Endodermal cell (in vitro differentiated cells): ENCODE measurements at regions not wholly inside any gene's neighbourhood (a gene's known extent, or its start where the extent isn't known, plus 50 kb on each side); places are given as distances from the start of the nearest gene placed in this dataset.

ENCODE experiments used
- DNase-seq: peaks from one replicate; pipeline ENCODE4 v3.0.0-alpha.2; 2017
- H3K27ac ChIP-seq: 2 replicates; pipeline ENCODE4 v1.5.1; 2013; ENCODE audit warnings: mild to moderate bottlenecking, low read depth, low read length, moderate library complexity
- H3K27me3 ChIP-seq: 2 replicates; pipeline ENCODE4 v1.6.1; 2013; ENCODE audit warnings: mild to moderate bottlenecking, low read length, moderate library complexity; ENCODE audit not compliant: insufficient read depth, control insufficient read depth, poor library complexity, severe bottlenecking
- H3K36me3 ChIP-seq: 2 replicates; pipeline ENCODE4 v1.7.0; 2013; ENCODE audit warnings: mild to moderate bottlenecking, low read length, moderate library complexity; ENCODE audit not compliant: control insufficient read depth, insufficient read depth
- H3K4me1 ChIP-seq: one replicate; pipeline ENCODE4 v1.7.0; 2013; ENCODE audit warnings: low read length; ENCODE audit not compliant: control insufficient read depth, insufficient read depth
- H3K4me3 ChIP-seq: 2 replicates; pipeline ENCODE4 v1.5.1; 2013; ENCODE audit warnings: mild to moderate bottlenecking, low read length, moderate library complexity
- H3K9ac ChIP-seq: 2 replicates; pipeline ENCODE4 v1.6.1; 2013; ENCODE audit warnings: mild to moderate bottlenecking, low read length, moderate library complexity; ENCODE audit not compliant: poor library complexity, severe bottlenecking; ENCODE audit errors: extremely low read depth
- H3K9me3 ChIP-seq: 2 replicates; pipeline ENCODE4 v1.6.1; 2013; ENCODE audit warnings: mild to moderate bottlenecking, low read length, moderate library complexity; ENCODE audit not compliant: control insufficient read depth
- H3K27ac Mint-ChIP-seq: 2 replicates; pipeline ENCODE4 v1.8.0; 2020; ENCODE audit warnings: mixed read lengths
- H3K27me3 Mint-ChIP-seq: 2 replicates; pipeline ENCODE4 v1.8.0; 2021; ENCODE audit warnings: mild to moderate bottlenecking, mixed read lengths; ENCODE audit not compliant: insufficient read depth
- H3K36me3 Mint-ChIP-seq: 2 replicates; pipeline ENCODE4 v1.8.0; 2020; ENCODE audit warnings: low read depth, mixed read lengths
- H3K4me1 Mint-ChIP-seq: 2 replicates; pipeline ENCODE4 v1.8.0; 2020; ENCODE audit warnings: mixed read lengths
- H3K4me3 Mint-ChIP-seq: 2 replicates; pipeline ENCODE4 v1.8.0; 2020; ENCODE audit warnings: mild to moderate bottlenecking, moderate library complexity, mixed read lengths
- H3K9me3 Mint-ChIP-seq: 2 replicates; pipeline ENCODE4 v1.8.0; 2020; ENCODE audit warnings: mild to moderate bottlenecking, mixed read lengths
- WGBS, 2 experiments: methylation state at CpG; one replicate each; pipeline versions ENCODE4 v1.1.5 to v1.1.7; 2013; ENCODE audit warnings: missing lambda C conversion rate in 2 of 2, mixed read lengths in 1 of 2; ENCODE audit not compliant: insufficient coverage in 1 of 2, insufficient read length in 1 of 2; 5-methylcytosine and 5-hydroxymethylcytosine counted together
- TF ChIP-seq, protein P1 (sequence below): fragments of 200-600 bp; sonication (generic); conservative IDR thresholded peaks from 2 replicates; pipeline ENCODE4 v1.5.0; 2021; ENCODE audit warnings: antibody characterized with exemption, mild to moderate bottlenecking

DNA sequence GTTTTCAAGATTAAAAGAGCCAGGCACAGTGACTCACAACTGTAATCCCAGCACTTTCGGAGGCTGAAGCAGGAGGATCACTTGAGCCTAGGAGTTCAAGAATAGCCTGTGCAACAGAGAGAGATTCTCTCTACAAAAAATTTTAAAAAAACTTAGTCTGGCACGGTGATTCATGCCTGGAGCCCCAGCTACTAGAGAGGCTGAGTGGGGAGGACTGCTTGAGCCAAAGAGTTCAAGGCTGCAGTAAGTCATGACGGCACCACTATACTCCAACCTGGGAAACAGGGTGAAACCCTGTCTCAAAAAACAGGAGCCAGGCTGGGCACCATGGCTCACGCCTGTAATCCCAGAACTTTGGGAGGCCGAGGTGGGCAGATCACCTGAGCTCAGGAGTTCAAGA is 86.6 kb upstream of the KCTD7 start:
- TF ChIP-seq, protein P1, sequence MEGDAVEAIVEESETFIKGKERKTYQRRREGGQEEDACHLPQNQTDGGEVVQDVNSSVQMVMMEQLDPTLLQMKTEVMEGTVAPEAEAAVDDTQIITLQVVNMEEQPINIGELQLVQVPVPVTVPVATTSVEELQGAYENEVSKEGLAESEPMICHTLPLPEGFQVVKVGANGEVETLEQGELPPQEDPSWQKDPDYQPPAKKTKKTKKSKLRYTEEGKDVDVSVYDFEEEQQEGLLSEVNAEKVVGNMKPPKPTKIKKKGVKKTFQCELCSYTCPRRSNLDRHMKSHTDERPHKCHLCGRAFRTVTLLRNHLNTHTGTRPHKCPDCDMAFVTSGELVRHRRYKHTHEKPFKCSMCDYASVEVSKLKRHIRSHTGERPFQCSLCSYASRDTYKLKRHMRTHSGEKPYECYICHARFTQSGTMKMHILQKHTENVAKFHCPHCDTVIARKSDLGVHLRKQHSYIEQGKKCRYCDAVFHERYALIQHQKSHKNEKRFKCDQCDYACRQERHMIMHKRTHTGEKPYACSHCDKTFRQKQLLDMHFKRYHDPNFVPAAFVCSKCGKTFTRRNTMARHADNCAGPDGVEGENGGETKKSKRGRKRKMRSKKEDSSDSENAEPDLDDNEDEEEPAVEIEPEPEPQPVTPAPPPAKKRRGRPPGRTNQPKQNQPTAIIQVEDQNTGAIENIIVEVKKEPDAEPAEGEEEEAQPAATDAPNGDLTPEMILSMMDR = no peak
- Mint-ChIP-seq H3K36me3 (peaks cover 35% of the 10 kb centered on the region), H3K27ac (no peak overlapping the region), H3K4me3 (no peak overlapping the region), H3K27me3 (no peaks in the 10 kb centered on the region), H3K4me1 (peaks cover 15% of the 10 kb centered on the region), H3K9me3 (no peaks in the 10 kb centered on the region)
- no peaks in the 10 kb centered on the region for H3K9me3 ChIP-seq
- DNase-seq = no peak
- no peak overlapping the region for H3K9ac ChIP-seq
- H3K36me3 ChIP-seq = peaks cover 28% of the 10 kb centered on the region
- no peaks in the 10 kb centered on the region for H3K27me3 ChIP-seq
- H3K4me1 ChIP-seq = peaks cover 7% of the 10 kb centered on the region
- no peak overlapping the region for H3K4me3 ChIP-seq
- WGBS, 2 experiments = 96% methylated on average over 3 to 5 of the region's 5 CpGs
- peak overlapping the region; percentile 27 for H3K27ac ChIP-seq

DNA sequence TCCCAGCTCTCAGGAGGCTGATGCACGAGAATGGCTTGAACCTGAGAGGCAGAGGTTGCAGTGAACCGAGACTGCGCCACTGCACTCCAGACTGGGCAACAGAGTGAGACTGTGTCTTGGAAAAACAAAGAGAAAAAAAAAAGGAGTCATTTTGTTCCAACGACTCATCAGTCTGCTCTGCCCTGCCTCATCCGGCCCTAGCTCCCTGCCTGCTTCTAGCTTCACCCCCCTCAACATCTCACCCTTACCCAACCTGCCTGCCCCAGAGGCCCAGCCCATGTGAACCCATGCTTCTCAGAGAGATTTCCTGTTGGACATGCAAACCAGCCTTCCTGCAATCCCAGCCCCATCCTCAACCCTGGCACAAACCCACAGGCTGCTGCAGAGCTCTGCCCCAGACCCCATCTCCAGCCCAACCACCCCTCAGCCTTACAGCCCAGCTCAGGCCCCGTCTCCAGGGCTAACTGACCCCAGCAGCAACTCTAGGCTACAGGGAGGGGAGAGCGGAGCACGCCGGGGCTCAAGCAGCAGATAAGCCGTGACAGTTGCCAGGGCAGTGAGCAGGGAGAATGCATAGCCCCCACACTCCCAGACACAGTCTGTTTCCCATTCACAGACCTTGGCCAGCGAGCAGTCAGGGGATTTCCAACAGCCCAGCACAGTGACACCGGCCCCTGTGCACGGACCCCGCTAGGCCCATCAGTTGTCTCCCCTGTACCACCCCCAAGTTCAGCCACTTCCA is 86.0 kb upstream of the KCTD7 start:
- Mint-ChIP-seq H3K4me1 (peaks cover 15% of the 10 kb centered on the region), H3K27ac (peak overlapping the region; percentile 53), H3K27me3 (no peaks in the 10 kb centered on the region), H3K9me3 (no peaks in the 10 kb centered on the region), H3K4me3 (no peak overlapping the region), H3K36me3 (peaks cover 40% of the 10 kb centered on the region)
- DNase-seq = no peak
- Histone ChIP-seq H3K4me1 (peaks cover 7% of the 10 kb centered on the region), H3K4me3 (no peak overlapping the region), H3K27ac (peak overlapping the region; percentile 27), H3K27me3 (no peaks in the 10 kb centered on the region), H3K9me3 (no peaks in the 10 kb centered on the region), H3K36me3 (peaks cover 34% of the 10 kb centered on the region), H3K9ac (no peak overlapping the region)
- 83 to 91% methylated on average over 4 to 14 of the region's 14 CpGs for WGBS, 2 experiments
- TF ChIP-seq, protein P1 = no peak

DNA sequence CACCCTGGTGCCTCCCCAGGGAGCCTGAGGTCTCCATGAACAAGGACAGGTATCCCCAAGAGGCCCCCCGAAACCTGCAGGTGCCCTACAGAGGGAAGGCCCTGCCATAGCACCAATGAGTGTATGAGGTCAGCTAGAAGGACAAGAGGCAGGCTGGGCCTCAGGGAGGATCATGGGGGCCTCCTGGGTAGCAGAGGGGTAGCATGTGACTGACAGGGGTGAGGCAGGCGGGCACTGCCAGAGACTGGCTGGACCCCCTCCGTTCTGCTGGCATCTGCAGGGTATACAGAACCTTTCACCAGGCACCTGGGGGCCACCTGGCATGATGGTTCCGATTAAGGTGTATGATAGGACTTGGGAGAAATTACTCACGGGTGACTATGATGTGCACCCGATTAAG is 79.2 kb upstream of the KCTD7 start:
- Mint-ChIP-seq H3K4me1 (no peaks in the 10 kb centered on the region), H3K27me3 (no peaks in the 10 kb centered on the region), H3K27ac (no peak overlapping the region), H3K4me3 (no peak overlapping the region), H3K9me3 (no peaks in the 10 kb centered on the region), H3K36me3 (peaks cover 71% of the 10 kb centered on the region)
- H3K27me3 ChIP-seq = no peaks in the 10 kb centered on the region
- H3K36me3 ChIP-seq = peaks cover 69% of the 10 kb centered on the region
- TF ChIP-seq, protein P1 = no peak
- H3K4me1 ChIP-seq = no peaks in the 10 kb centered on the region
- H3K4me3 ChIP-seq = no peak overlapping the region
- 92 to 100% methylated on average over 4 to 6 of the region's 6 CpGs for WGBS, 2 experiments
- no peak for DNase-seq
- H3K27ac ChIP-seq = no peak overlapping the region
- H3K9me3 ChIP-seq = no peaks in the 10 kb centered on the region
- no peak overlapping the region for H3K9ac ChIP-seq
